Calu3 (cell line): ENCODE measurements at regions not wholly inside any gene's neighbourhood (a gene's known extent, or its start where the extent isn't known, plus 50 kb on each side); places are given as distances from the start of the nearest gene placed in this dataset.

ENCODE experiments used
- BruUV-seq: library from RNA; stranded (reverse); fragments of 400-500 nt; replicated peaks from 2 replicates; lab custom pipeline; 2021; lab: Mats Ljungman, UMichigan
- CTCF ChIA-PET: fragments of 300-600 bp; sonication (Branson Sonifier 250); formaldehyde crosslinking; loops from one replicate; lab custom pipeline; 2022; ENCODE audit warnings: antibody characterized with exemption; lab: Charles Lee
- DNase-seq: peaks from one replicate; pipeline ENCODE4 v3.0.0; 2022
- H3K27ac Mint-ChIP-seq: one replicate; pipeline ENCODE4 v1.8.0; 2022; ENCODE audit warnings: mixed read lengths; ENCODE audit not compliant: unreplicated experiment
- H3K27me3 Mint-ChIP-seq: one replicate; pipeline ENCODE4 v1.8.0; 2022; ENCODE audit warnings: mixed read lengths; ENCODE audit not compliant: unreplicated experiment
- H3K36me3 Mint-ChIP-seq: one replicate; pipeline ENCODE4 v1.8.0; 2022; ENCODE audit warnings: mild to moderate bottlenecking, moderate library complexity, mixed read lengths; ENCODE audit not compliant: insufficient read depth, unreplicated experiment
- H3K4me1 Mint-ChIP-seq: one replicate; pipeline ENCODE4 v1.8.0; 2022; ENCODE audit warnings: mild to moderate bottlenecking, low read depth, mixed read lengths; ENCODE audit not compliant: unreplicated experiment
- H3K4me3 Mint-ChIP-seq: one replicate; pipeline ENCODE4 v1.8.0; 2022; ENCODE audit warnings: mild to moderate bottlenecking, low read depth, moderate library complexity, mixed read lengths; ENCODE audit not compliant: unreplicated experiment
- H3K9me3 Mint-ChIP-seq: one replicate; pipeline ENCODE4 v1.8.0; 2022; ENCODE audit warnings: low read depth, mixed read lengths; ENCODE audit not compliant: unreplicated experiment
- intact Hi-C: fragments of 100-400 bp; cut with micrococcal nuclease; formaldehyde crosslinking; loops from one replicate; pipeline ENCODE4 v1.10.0; 2022; ENCODE audit not compliant: unreplicated experiment
- TF ChIP-seq, protein P1 (sequence below): fragments of 200-600 bp; IDR thresholded peaks from one replicate; pipeline ENCODE4 v1.8.0; 2022; ENCODE audit warnings: antibody characterized with exemption; ENCODE audit not compliant: unreplicated experiment

DNA sequence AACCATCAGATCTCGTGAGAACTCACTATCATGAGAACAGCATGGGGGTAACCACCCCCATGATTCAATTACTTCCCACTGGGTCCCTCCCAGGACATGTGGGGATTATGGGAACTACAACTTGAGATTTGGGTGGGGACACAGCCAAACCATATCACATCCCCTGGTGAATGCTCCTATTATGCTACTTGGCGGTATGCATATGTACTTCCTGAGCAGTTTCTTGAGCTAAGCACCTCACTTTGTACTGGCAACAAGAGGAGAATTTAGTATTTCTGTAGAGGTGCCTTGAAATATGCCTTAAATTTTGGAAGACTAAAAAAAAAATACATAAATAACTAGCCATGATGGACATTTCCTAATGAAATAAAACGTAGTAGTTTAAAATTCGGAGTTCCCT is 327.2 kb upstream of the CITED2 start:
- TF ChIP-seq, protein P1, sequence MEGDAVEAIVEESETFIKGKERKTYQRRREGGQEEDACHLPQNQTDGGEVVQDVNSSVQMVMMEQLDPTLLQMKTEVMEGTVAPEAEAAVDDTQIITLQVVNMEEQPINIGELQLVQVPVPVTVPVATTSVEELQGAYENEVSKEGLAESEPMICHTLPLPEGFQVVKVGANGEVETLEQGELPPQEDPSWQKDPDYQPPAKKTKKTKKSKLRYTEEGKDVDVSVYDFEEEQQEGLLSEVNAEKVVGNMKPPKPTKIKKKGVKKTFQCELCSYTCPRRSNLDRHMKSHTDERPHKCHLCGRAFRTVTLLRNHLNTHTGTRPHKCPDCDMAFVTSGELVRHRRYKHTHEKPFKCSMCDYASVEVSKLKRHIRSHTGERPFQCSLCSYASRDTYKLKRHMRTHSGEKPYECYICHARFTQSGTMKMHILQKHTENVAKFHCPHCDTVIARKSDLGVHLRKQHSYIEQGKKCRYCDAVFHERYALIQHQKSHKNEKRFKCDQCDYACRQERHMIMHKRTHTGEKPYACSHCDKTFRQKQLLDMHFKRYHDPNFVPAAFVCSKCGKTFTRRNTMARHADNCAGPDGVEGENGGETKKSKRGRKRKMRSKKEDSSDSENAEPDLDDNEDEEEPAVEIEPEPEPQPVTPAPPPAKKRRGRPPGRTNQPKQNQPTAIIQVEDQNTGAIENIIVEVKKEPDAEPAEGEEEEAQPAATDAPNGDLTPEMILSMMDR: no peak
- Mint-ChIP-seq H3K27me3 (no peaks in the 10 kb centered on the region), H3K27ac (no peak overlapping the region), H3K4me3 (no peak overlapping the region), H3K36me3 (no peaks in the 10 kb centered on the region), H3K4me1 (peaks cover 8% of the 10 kb centered on the region), H3K9me3 (peaks cover 4% of the 10 kb centered on the region)
- no peak for DNase-seq
- intact Hi-C loops: no loop called here
- no TSS peak for BruUV-seq
- CTCF ChIA-PET: no interaction called here

DNA sequence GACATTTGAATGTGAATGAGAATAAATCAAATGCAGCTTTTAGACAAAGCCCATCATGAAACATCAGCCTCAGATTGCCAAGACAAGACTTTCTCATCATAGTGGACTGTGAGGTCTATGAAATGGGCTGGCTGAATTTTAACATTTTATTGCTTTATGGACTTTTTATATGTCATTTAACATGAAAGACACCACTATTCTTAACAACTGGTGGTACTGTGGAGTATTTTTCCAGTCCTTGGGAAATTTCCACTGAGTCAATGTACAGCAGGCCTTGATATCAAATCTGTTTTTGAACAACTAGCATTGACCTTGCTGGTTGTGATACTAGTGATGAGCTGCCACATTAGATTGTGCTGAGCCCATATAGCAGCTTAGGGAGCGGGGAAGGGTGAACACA is 326.6 kb upstream of the CITED2 start:
- CTCF ChIA-PET: no interaction called here
- no peak for DNase-seq
- H3K36me3 Mint-ChIP-seq: no peaks in the 10 kb centered on the region
- H3K4me1 Mint-ChIP-seq: peaks cover 8% of the 10 kb centered on the region
- no TSS peak for BruUV-seq
- intact Hi-C loops: no loop called here
- no peak overlapping the region for H3K27ac Mint-ChIP-seq
- peaks cover 4% of the 10 kb centered on the region for H3K9me3 Mint-ChIP-seq
- H3K4me3 Mint-ChIP-seq: no peak overlapping the region
- no peaks in the 10 kb centered on the region for H3K27me3 Mint-ChIP-seq
- TF ChIP-seq, protein P1: no peak

DNA sequence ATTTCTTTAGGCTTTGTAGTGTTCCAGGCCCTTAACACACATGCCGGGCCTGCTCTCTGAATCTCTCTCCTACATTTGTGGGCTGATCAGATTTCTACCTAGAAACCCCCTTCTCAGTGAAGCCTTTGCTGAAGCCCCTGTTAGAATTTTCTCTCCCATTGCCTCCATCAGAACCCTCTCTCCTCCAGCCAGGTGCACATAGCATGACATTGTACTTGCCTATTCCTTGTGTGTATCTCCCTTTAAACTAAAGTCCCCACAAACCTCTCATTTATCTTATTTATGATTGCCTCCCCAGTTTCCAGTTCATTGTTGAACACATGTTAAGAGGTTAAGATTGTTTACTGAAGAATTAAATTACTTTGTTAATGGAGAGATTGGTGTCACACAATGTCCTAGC is 325.5 kb upstream of the CITED2 start:
- no TSS peak for BruUV-seq
- no peak overlapping the region for H3K4me3 Mint-ChIP-seq
- peaks cover 8% of the 10 kb centered on the region for H3K4me1 Mint-ChIP-seq
- CTCF ChIA-PET: no interaction called here
- H3K27me3 Mint-ChIP-seq: no peaks in the 10 kb centered on the region
- intact Hi-C loops: loop anchor here (10.0 kb wide), 1 partner anchor 105 kb away; no protein-coding TSS in a partner anchor
- peaks cover 4% of the 10 kb centered on the region for H3K9me3 Mint-ChIP-seq
- H3K36me3 Mint-ChIP-seq: no peaks in the 10 kb centered on the region
- no peak overlapping the region for H3K27ac Mint-ChIP-seq
- TF ChIP-seq, protein P1: no peak
- DNase-seq: no peak

DNA sequence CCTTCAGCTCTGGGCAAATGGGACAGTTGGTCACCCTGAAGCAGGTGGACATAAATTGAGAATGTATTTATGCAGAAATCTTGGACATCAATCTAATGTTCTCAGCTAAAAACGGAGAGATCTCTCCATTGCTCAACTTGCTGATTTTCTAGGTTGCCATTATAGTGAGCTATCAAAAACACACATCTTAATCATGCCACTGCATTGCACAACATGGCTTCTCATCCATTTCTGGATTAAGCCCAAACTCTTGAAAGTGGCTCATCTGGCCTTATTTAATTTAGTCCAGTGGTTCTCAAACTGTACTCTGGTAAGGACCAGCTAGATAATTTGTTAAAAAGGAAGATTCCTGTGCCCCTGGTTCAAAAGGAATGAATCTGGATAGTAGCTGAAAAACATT is 324.9 kb upstream of the CITED2 start:
- TF ChIP-seq, protein P1: no peak

More for the DNA sequence above, 324.9 kb upstream of the CITED2 start:
- intact Hi-C loops: loop anchor here (10.0 kb wide), 1 partner anchor 105 kb away; no protein-coding TSS in a partner anchor
- Mint-ChIP-seq H3K27ac (no peak overlapping the region), H3K9me3 (peaks cover 4% of the 10 kb centered on the region), H3K27me3 (no peaks in the 10 kb centered on the region), H3K36me3 (no peaks in the 10 kb centered on the region), H3K4me3 (no peak overlapping the region), H3K4me1 (peaks cover 8% of the 10 kb centered on the region)
- BruUV-seq: no TSS peak
- CTCF ChIA-PET: interaction anchor here (0.7 kb wide), 1 partner anchor 101 kb away, joined by 3 read pairs; no protein-coding TSS in a partner anchor
- DNase-seq: no peak
